IMR-90 (cell line): ENCODE measurements at regions not wholly inside any gene's neighbourhood (a gene's known extent, or its start where the extent isn't known, plus 50 kb on each side); places are given as distances from the start of the nearest gene placed in this dataset.

Source experiments
- ATAC-seq: fragments of 200-7000 bp; cut with Tn5 transposase; 2 replicates; pipeline ENCODE4 v1.9.1; 2020; ENCODE audit warnings: low read depth, mild to moderate bottlenecking, moderate library complexity
- BruUV-seq: library from RNA; stranded (reverse); fragments of 400-500 nt; replicated peaks from 2 replicates; lab custom pipeline; 2021; lab: Mats Ljungman, UMichigan
- CTCF ChIA-PET: fragments of 300-600 bp; formaldehyde crosslinking; extraction: SDS; loops from one replicate; lab custom pipeline; 2021; ENCODE audit warnings: antibody characterized with exemption; lab: Yijun Ruan, JAX
- POLR2A ChIA-PET: fragments of 300-600 bp; sonication (Branson Sonifier 250); formaldehyde crosslinking; loops from one replicate; lab custom pipeline; 2022; ENCODE audit warnings: antibody characterized with exemption; ENCODE audit not compliant: unreplicated experiment; lab: Charles Lee
- DNase-seq: peaks from one replicate; pipeline ENCODE4 v3.0.0; 2013
- H2AFZ ChIP-seq: replicated peaks from 2 replicates; pipeline ENCODE3; 2013; ENCODE audit warnings: low read length, mild to moderate bottlenecking; ENCODE audit not compliant: poor library complexity
- H2AK5ac ChIP-seq: 2 replicates; pipeline ENCODE4 v1.6.1; 2013; ENCODE audit warnings: low read depth, low read length, inconsistent platforms
- H2AK9ac ChIP-seq: replicated peaks from 2 replicates; pipeline ENCODE3; 2013; ENCODE audit warnings: mild to moderate bottlenecking, low read depth, low read length, moderate library complexity; ENCODE audit not compliant: poor library complexity
- H2BK120ac ChIP-seq: 2 replicates; pipeline ENCODE4 v1.6.1; 2013; ENCODE audit warnings: low read depth, low read length, inconsistent platforms
- H2BK15ac ChIP-seq: 3 replicates; pipeline ENCODE4 v1.6.1; 2013; ENCODE audit warnings: low read depth, low read length, inconsistent platforms
- H2BK20ac ChIP-seq: 2 replicates; pipeline ENCODE4 v1.6.1; 2013; ENCODE audit warnings: low read depth, mild to moderate bottlenecking, inconsistent platforms, low read length, moderate library complexity
- H2BK5ac ChIP-seq: 2 replicates; pipeline ENCODE4 v1.6.1; 2013; ENCODE audit warnings: mild to moderate bottlenecking, low read depth, low read length, inconsistent platforms; ENCODE audit not compliant: poor library complexity, severe bottlenecking
- H3K14ac ChIP-seq: replicated peaks from 2 replicates; pipeline ENCODE4 v1.6.1; 2013; ENCODE audit warnings: low read depth, low read length, inconsistent platforms
- H3K18ac ChIP-seq: 2 replicates; pipeline ENCODE4 v1.6.1; 2013; ENCODE audit warnings: low read depth, low read length, control low read depth
- H3K23ac ChIP-seq: 2 replicates; pipeline ENCODE4 v1.6.1; 2013; ENCODE audit warnings: low read depth, low read length, inconsistent platforms
- H3K27ac ChIP-seq: 2 replicates; pipeline ENCODE4 v1.5.1; 2013; ENCODE audit warnings: mild to moderate bottlenecking, control low read depth, low read length; ENCODE audit not compliant: insufficient read depth
- H3K27me3 ChIP-seq: 2 replicates; pipeline ENCODE4 v1.6.1; 2013; ENCODE audit warnings: low read length; ENCODE audit not compliant: control insufficient read depth, insufficient read depth
- H3K36me3 ChIP-seq: 2 replicates; pipeline ENCODE4 v1.6.1; 2013; ENCODE audit warnings: low read length, mixed read lengths; ENCODE audit not compliant: control insufficient read depth, insufficient read depth
- H3K4ac ChIP-seq: 2 replicates; pipeline ENCODE4 v1.6.1; 2013; ENCODE audit warnings: low read depth, low read length, inconsistent platforms
- H3K4me1 ChIP-seq: 2 replicates; pipeline ENCODE4 v1.6.1; 2013; ENCODE audit warnings: low read length, mixed read lengths; ENCODE audit not compliant: control insufficient read depth, insufficient read depth
- H3K4me2 ChIP-seq: 2 replicates; pipeline ENCODE4 v1.6.1; 2013; ENCODE audit warnings: low read depth, mild to moderate bottlenecking, control low read depth, low read length, moderate library complexity
- H3K4me3 ChIP-seq: 2 replicates; pipeline ENCODE4 v1.5.1; 2013; ENCODE audit warnings: low read depth, mild to moderate bottlenecking, control low read depth, low read length, moderate library complexity; ENCODE audit not compliant: insufficient read depth
- H3K56ac ChIP-seq: 2 replicates; pipeline ENCODE4 v1.6.1; 2013; ENCODE audit warnings: low read length, inconsistent platforms; ENCODE audit not compliant: insufficient read depth; ENCODE audit errors: extremely low read depth
- H3K79me1 ChIP-seq, 2 experiments: 2 replicates each; pipeline ENCODE4 v1.6.1; 2013; ENCODE audit warnings: low read length in 2 of 2, inconsistent platforms in 1 of 2, low read depth in 1 of 2
- H3K9ac ChIP-seq: 2 replicates; pipeline ENCODE4 v1.6.1; 2013; ENCODE audit warnings: low read depth, low read length, control low read depth
- H3K9me1 ChIP-seq: 2 replicates; pipeline ENCODE4 v1.6.1; 2013; ENCODE audit warnings: low read length, inconsistent platforms; ENCODE audit not compliant: insufficient read depth
- H3K9me3 ChIP-seq: 2 replicates; pipeline ENCODE4 v1.6.1; 2013; ENCODE audit warnings: low read length; ENCODE audit not compliant: control insufficient read depth, insufficient read depth
- H4K20me1 ChIP-seq: 2 replicates; pipeline ENCODE4 v1.6.1; 2013; ENCODE audit warnings: low read length, inconsistent platforms; ENCODE audit not compliant: insufficient read depth
- H4K5ac ChIP-seq: 2 replicates; pipeline ENCODE4 v1.6.1; 2013; ENCODE audit warnings: mild to moderate bottlenecking, low read depth, low read length, control low read depth
- H4K8ac ChIP-seq, 2 experiments: 2 replicates each; pipeline ENCODE4 v1.6.1; 2013; ENCODE audit warnings: low read depth in 2 of 2, low read length in 2 of 2, control low read depth in 1 of 2, inconsistent platforms in 1 of 2
- H4K91ac ChIP-seq: 2 replicates; pipeline ENCODE4 v1.6.1; 2013; ENCODE audit warnings: low read depth, low read length, inconsistent platforms; ENCODE audit not compliant: insufficient read depth
- BHLHE40 ChIP-seq: fragments of 150-350 bp; IDR thresholded peaks from 2 replicates; pipeline ENCODE4 v1.6.1; 2016; ENCODE audit warnings: mild to moderate bottlenecking, low read depth, low read length
- CHD1 ChIP-seq: IDR thresholded peaks from 2 replicates; pipeline ENCODE4 v1.6.1; 2012; ENCODE audit warnings: low read depth, low read length, improper control_type of control experiment
- CTCF ChIP-seq: conservative IDR thresholded peaks from 2 replicates; pipeline ENCODE4 v1.5.1; 2012; ENCODE audit warnings: mild to moderate bottlenecking, low read depth, low read length, improper control_type of control experiment
- ELK1 ChIP-seq: fragments of 150-350 bp; IDR thresholded peaks from 2 replicates; pipeline ENCODE4 v1.6.1; 2016; ENCODE audit warnings: low read depth, mild to moderate bottlenecking, low read length, moderate library complexity, borderline replicate concordance
- FOS ChIP-seq: fragments of 150-350 bp; IDR thresholded peaks from 2 replicates; pipeline ENCODE4 v1.6.1; 2016; ENCODE audit warnings: low read depth, low read length
- MAFK ChIP-seq: IDR thresholded peaks from 2 replicates; pipeline ENCODE4 v1.6.1; 2012; ENCODE audit warnings: low read depth, low read length, improper control_type of control experiment
- MAZ ChIP-seq: IDR thresholded peaks from 2 replicates; pipeline ENCODE4 v1.6.1; 2012; ENCODE audit warnings: low read depth, mild to moderate bottlenecking, low read length, improper control_type of control experiment, moderate library complexity, borderline replicate concordance
- MXI1 ChIP-seq: IDR thresholded peaks from 2 replicates; pipeline ENCODE4 v1.6.1; 2012; ENCODE audit warnings: low read depth, mild to moderate bottlenecking, low read length, moderate library complexity, borderline replicate concordance
- NFE2L2 ChIP-seq: fragments of 150-350 bp; IDR thresholded peaks from 2 replicates; pipeline ENCODE4 v1.6.1; 2016; ENCODE audit warnings: low read depth, mild to moderate bottlenecking, low read length
- RAD21 ChIP-seq: IDR thresholded peaks from 2 replicates; pipeline ENCODE4 v1.6.1; 2012; ENCODE audit warnings: low read length, improper control_type of control experiment
- RCOR1 ChIP-seq: IDR thresholded peaks from 2 replicates; pipeline ENCODE4 v1.6.1; 2012; ENCODE audit warnings: mild to moderate bottlenecking, low read length, improper control_type of control experiment; ENCODE audit not compliant: insufficient replicate concordance
- SMC3 ChIP-seq: fragments of 150-350 bp; IDR thresholded peaks from 2 replicates; pipeline ENCODE4 v1.6.1; 2016; ENCODE audit warnings: low read depth, mild to moderate bottlenecking, antibody characterized with exemption, low read length, moderate library complexity
- USF2 ChIP-seq: fragments of 150-350 bp; IDR thresholded peaks from 2 replicates; pipeline ENCODE4 v1.6.1; 2017; ENCODE audit warnings: mild to moderate bottlenecking, antibody characterized with exemption, low read length, low read depth
- WGBS, 2 experiments: methylation state at CpG; one replicate each; pipeline versions ENCODE4 v1.1.5 to v1.1.7; 2013; ENCODE audit warnings: missing lambda C conversion rate in 2 of 2; ENCODE audit not compliant: insufficient read length in 1 of 2; ENCODE audit errors: extremely low coverage in 2 of 2; 5-methylcytosine and 5-hydroxymethylcytosine counted together
- dilution Hi-C: fragments of 300-500 bp; cut with HindIII; formaldehyde crosslinking; loops from one replicate; pipeline ENCODE4 v1.14.3; 2018; ENCODE audit warnings: low sequenced_read_pairs; ENCODE audit not compliant: unreplicated experiment
- in situ Hi-C: fragments of 300-500 bp; cut with MboI; formaldehyde crosslinking; loops from 3 replicates; pipeline ENCODE4 v1.14.3; 2019; ENCODE audit warnings: low sequenced_read_pairs, inconsistent platforms, mixed read lengths
- intact Hi-C: fragments of 100-400 bp; cut with micrococcal nuclease; formaldehyde crosslinking; loops from 2 replicates; pipeline ENCODE4 v1.10.0; 2022

GRCh38 chr3:159843840-159844730 lies 144.6 kb upstream of the IL12A start:
- peaks cover 22% of the 10 kb centered on the region for H4K20me1 ChIP-seq
- peak overlapping the region; percentile 82 for H3K14ac ChIP-seq
- peaks cover 36 to 74% of the 10 kb centered on the region in 2 experiments for H3K79me1 ChIP-seq
- H3K4me1 ChIP-seq = peaks cover 17% of the 10 kb centered on the region
- H3K18ac ChIP-seq = peak overlapping the region; percentile 83
- H2BK5ac ChIP-seq = peak overlapping the region; percentile 90
- intact Hi-C loops (loop anchor here (1.0 to 5.0 kb wide), 2 partner anchors 8 to 38 kb away; no protein-coding TSS in a partner anchor), in situ Hi-C loops (no loop called here), dilution Hi-C loops (no loop called here)
- H3K9ac ChIP-seq = peak overlapping the region; percentile 36; the same call in 1 of the 2 replicates
- peak overlapping the region; percentile 79; the same call in 1 of the 2 replicates for H3K27ac ChIP-seq
- H4K91ac ChIP-seq = peak overlapping the region; percentile 55
- H2BK20ac ChIP-seq = peak overlapping the region; percentile 38
- H3K9me1 ChIP-seq = peaks cover 14% of the 10 kb centered on the region
- H3K36me3 ChIP-seq = no peaks in the 10 kb centered on the region
- H3K4ac ChIP-seq = peak overlapping the region; percentile 65
- H2AK9ac ChIP-seq = no peak overlapping the region
- no peaks in the 10 kb centered on the region for H3K27me3 ChIP-seq
- H2BK15ac ChIP-seq = peak overlapping the region; percentile 62; the same call in 1 of the 3 replicates
- peak overlapping the region; percentile 30; the same call in 1 of the 2 replicates for H2BK120ac ChIP-seq
- H3K9me3 ChIP-seq = no peaks in the 10 kb centered on the region
- no CpG with 5 or more reads among the region's 7 CpGs for WGBS, 2 experiments
- ATAC-seq = peak; percentile 77
- H3K4me3 ChIP-seq = no peak overlapping the region
- ChIA-PET POLR2A (no interaction called here), CTCF (interaction anchor here (0.6 to 2.0 kb wide), 4 partner anchors 8 to 161 kb away, joined by 3 to 5 read pairs (median 4); no protein-coding TSS in a partner anchor)
- no TSS peak for BruUV-seq
- peak overlapping the region; percentile 73 for H4K5ac ChIP-seq
- no peak overlapping the region for H2AFZ ChIP-seq
- H3K56ac ChIP-seq = no peak overlapping the region; the same call in none of the 2 replicates
- peak overlapping the region; percentile 43; the same call in 1 of the 2 replicates for H2AK5ac ChIP-seq
- peak; percentile 84 for DNase-seq
- H3K4me2 ChIP-seq = peak overlapping the region; percentile 79
- peak overlapping the region in 1 of 2 experiments; percentile 44; a peak in 2 of 4 replicates for H4K8ac ChIP-seq
- H3K23ac ChIP-seq = no peak overlapping the region
- TF ChIP-seq NFE2L2 = no peak
- TF ChIP-seq FOS = no peak
- TF ChIP-seq CTCF = no peak
- TF ChIP-seq USF2 = no peak
- no peak for TF ChIP-seq SMC3
- no peak for TF ChIP-seq RAD21
- TF ChIP-seq RCOR1 = no peak
- TF ChIP-seq BHLHE40 = no peak
- TF ChIP-seq MAFK = no peak
- TF ChIP-seq ELK1 = no peak
- TF ChIP-seq CHD1 = no peak
- no peak for TF ChIP-seq MXI1
- TF ChIP-seq MAZ = no peak
